H9 (cell line): ENCODE measurements at regions not wholly inside any gene's neighbourhood (a gene's known extent, or its start where the extent isn't known, plus 50 kb on each side); places are given as distances from the start of the nearest gene placed in this dataset.

ENCODE experiments used
- DNase-seq: peaks from one replicate; pipeline ENCODE4 v3.0.0-alpha.2; 2017
- H2AFZ ChIP-seq: one replicate; pipeline ENCODE4 v1.6.1; 2013; ENCODE audit warnings: mild to moderate bottlenecking, low read length, control low read depth, moderate library complexity
- H2AK5ac ChIP-seq: 2 replicates; pipeline ENCODE4 v1.6.1; 2013; ENCODE audit warnings: low read length, control low read depth, mixed read lengths; ENCODE audit not compliant: insufficient read length
- H2BK120ac ChIP-seq: one replicate; pipeline ENCODE4 v1.6.1; 2013; ENCODE audit warnings: low read depth, mild to moderate bottlenecking, low read length, control low read depth, inconsistent platforms; ENCODE audit not compliant: poor library complexity, severe bottlenecking
- H2BK12ac ChIP-seq: 2 replicates; pipeline ENCODE4 v1.6.1; 2013; ENCODE audit warnings: low read length, control low read depth, mixed read lengths, low read depth; ENCODE audit not compliant: insufficient read length
- H2BK15ac ChIP-seq: 2 replicates; pipeline ENCODE4 v1.6.1; 2013; ENCODE audit warnings: low read depth, low read length, control low read depth
- H2BK20ac ChIP-seq: one replicate; pipeline ENCODE4 v1.6.1; 2013; ENCODE audit warnings: low read depth, mild to moderate bottlenecking, low read length, control low read depth, inconsistent platforms; ENCODE audit not compliant: poor library complexity, severe bottlenecking
- H2BK5ac ChIP-seq: 2 replicates; pipeline ENCODE4 v1.6.1; 2013; ENCODE audit warnings: low read length, control low read depth, mixed read lengths; ENCODE audit not compliant: insufficient read length
- H3K14ac ChIP-seq: 2 replicates; pipeline ENCODE4 v1.6.1; 2013; ENCODE audit warnings: low read length, control low read depth; ENCODE audit not compliant: insufficient read depth
- H3K18ac ChIP-seq: 2 replicates; pipeline ENCODE4 v1.6.1; 2013; ENCODE audit warnings: low read depth, mild to moderate bottlenecking, mixed read lengths, low read length, control low read depth; ENCODE audit not compliant: insufficient read length
- H3K23ac ChIP-seq: 2 replicates; pipeline ENCODE4 v1.6.1; 2013; ENCODE audit warnings: low read length, control low read depth, mixed read lengths, low read depth; ENCODE audit not compliant: insufficient read length
- H3K23me2 ChIP-seq: 2 replicates; pipeline ENCODE4 v1.6.1; 2013; ENCODE audit warnings: low read depth, mild to moderate bottlenecking, mixed read lengths, low read length, control low read depth; ENCODE audit not compliant: insufficient read length, poor library complexity, severe bottlenecking
- H3K27ac ChIP-seq: 2 replicates; pipeline ENCODE4 v1.5.1; 2013; ENCODE audit warnings: low read length, control low read depth, mixed read lengths, low read depth; ENCODE audit not compliant: insufficient read length
- H3K27me3 ChIP-seq: 2 replicates; pipeline ENCODE4 v1.6.1; 2013; ENCODE audit warnings: low read length, control low read depth, inconsistent platforms; ENCODE audit not compliant: insufficient read depth
- H3K4ac ChIP-seq: 2 replicates; pipeline ENCODE4 v1.6.1; 2013; ENCODE audit warnings: low read depth, mild to moderate bottlenecking, control low read depth, inconsistent platforms, low read length, moderate library complexity
- H3K4me1 ChIP-seq: 2 replicates; pipeline ENCODE4 v1.6.1; 2013; ENCODE audit warnings: low read length, control low read depth, inconsistent platforms; ENCODE audit not compliant: insufficient read depth
- H3K4me2 ChIP-seq: 2 replicates; pipeline ENCODE4 v1.6.1; 2013; ENCODE audit warnings: low read length, control low read depth, mixed read lengths; ENCODE audit not compliant: insufficient read length, insufficient read depth
- H3K56ac ChIP-seq: 2 replicates; pipeline ENCODE4 v1.6.1; 2013; ENCODE audit warnings: low read depth, mild to moderate bottlenecking, mixed read lengths, low read length, control low read depth; ENCODE audit not compliant: insufficient read length
- H3K79me1 ChIP-seq: 2 replicates; pipeline ENCODE4 v1.6.1; 2013; ENCODE audit warnings: low read depth, mild to moderate bottlenecking, moderate library complexity, low read length, control low read depth, inconsistent platforms; ENCODE audit not compliant: insufficient read depth, poor library complexity, severe bottlenecking
- H3K79me2 ChIP-seq: 2 replicates; pipeline ENCODE4 v1.6.1; 2013; ENCODE audit warnings: low read length, control low read depth, inconsistent platforms; ENCODE audit not compliant: insufficient read depth
- H3K9ac ChIP-seq: 2 replicates; pipeline ENCODE4 v1.6.1; 2013; ENCODE audit warnings: low read length, control low read depth, mixed read lengths; ENCODE audit not compliant: insufficient read length; ENCODE audit errors: extremely low read depth
- H3K9me3 ChIP-seq: one replicate; pipeline ENCODE4 v1.6.1; 2013; ENCODE audit warnings: low read depth, low read length, inconsistent platforms; ENCODE audit not compliant: control insufficient read depth
- H3T11ph ChIP-seq: one replicate; pipeline ENCODE4 v1.6.1; 2013; ENCODE audit warnings: mild to moderate bottlenecking, low read length, control low read depth, inconsistent platforms
- H4K20me1 ChIP-seq: one replicate; pipeline ENCODE4 v1.6.1; 2013; ENCODE audit not compliant: control insufficient read depth, insufficient read length, insufficient read depth
- H4K5ac ChIP-seq: 2 replicates; pipeline ENCODE4 v1.6.1; 2013; ENCODE audit warnings: low read depth, mild to moderate bottlenecking, mixed read lengths, low read length, control low read depth; ENCODE audit not compliant: insufficient read length
- H4K8ac ChIP-seq: replicated peaks from 2 replicates; pipeline ENCODE4 v1.6.1; 2013; ENCODE audit warnings: low read length, control low read depth, mixed read lengths, low read depth; ENCODE audit not compliant: insufficient read length
- H4K91ac ChIP-seq: 2 replicates; pipeline ENCODE4 v1.6.1; 2013; ENCODE audit warnings: low read depth, mild to moderate bottlenecking, moderate library complexity, mixed read lengths, low read length, control low read depth; ENCODE audit not compliant: insufficient read length
- H3K27ac Mint-ChIP-seq, 3 experiments: 2 replicates in 2 of 3; 3 replicates in 1 of 3; pipeline ENCODE4 v1.8.0; 2020 to 2021; ENCODE audit warnings: mixed read lengths in 3 of 3, mild to moderate bottlenecking in 1 of 3, moderate library complexity in 1 of 3
- H3K27me3 Mint-ChIP-seq: 2 replicates; pipeline ENCODE4 v1.8.0; 2021; ENCODE audit warnings: low read depth, mild to moderate bottlenecking, moderate library complexity, mixed read lengths
- H3K36me3 Mint-ChIP-seq, 3 experiments: 2 replicates in 2 of 3; 3 replicates in 1 of 3; pipeline ENCODE4 v1.8.0; 2020 to 2021; ENCODE audit warnings: low read depth in 3 of 3, mixed read lengths in 3 of 3; ENCODE audit not compliant: insufficient read depth in 1 of 3
- H3K4me1 Mint-ChIP-seq, 2 experiments: 2 replicates each; pipeline ENCODE4 v1.8.0; 2020; ENCODE audit warnings: mixed read lengths in 2 of 2
- H3K4me3 Mint-ChIP-seq, 2 experiments: 2 replicates in 1 of 2; 3 replicates in 1 of 2; pipeline ENCODE4 v1.8.0; 2020 to 2021; ENCODE audit warnings: mild to moderate bottlenecking in 2 of 2, mixed read lengths in 2 of 2, moderate library complexity in 1 of 2
- H3K9me3 Mint-ChIP-seq, 2 experiments: 2 replicates in 1 of 2; 3 replicates in 1 of 2; pipeline ENCODE4 v1.8.0; 2020; ENCODE audit warnings: mild to moderate bottlenecking in 2 of 2, mixed read lengths in 2 of 2, moderate library complexity in 1 of 2
- CTCF ChIP-seq: fragments of 200-600 bp; sonication (generic); conservative IDR thresholded peaks from 3 replicates; pipeline ENCODE4 v1.8.0; 2021; ENCODE audit warnings: antibody characterized with exemption, mild to moderate bottlenecking
- WGBS: extraction: QIAGEN DNeasy Blood & Tissue Kit; methylation state at CpG from one replicate; pipeline ENCODE4 v1.1.7; 2013; ENCODE audit warnings: missing lambda C conversion rate, low lambda C conversion rate, mixed read lengths; ENCODE audit not compliant: insufficient read length; ENCODE audit errors: extremely low coverage; 5-methylcytosine and 5-hydroxymethylcytosine counted together

- H2BK120ac ChIP-seq = no peak overlapping the region
- no peak overlapping the region for H3K4ac ChIP-seq
- H2AK5ac ChIP-seq = no peak overlapping the region
- Mint-ChIP-seq H3K4me3 (no peak overlapping the region), H3K4me1 (peaks cover 12 to 17% of the 10 kb centered on the region in 2 experiments), H3K9me3 (no peaks in the 10 kb centered on the region), H3K27ac (no peak overlapping the region), H3K27me3 (peaks cover 27% of the 10 kb centered on the region), H3K36me3 (no peaks in the 10 kb centered on the region)
- H2BK15ac ChIP-seq = no peak overlapping the region
- H3K18ac ChIP-seq = no peak overlapping the region
- H4K20me1 ChIP-seq = no peaks in the 10 kb centered on the region
- no peak overlapping the region for H2BK5ac ChIP-seq
- no peaks in the 10 kb centered on the region; the same call in 1 of the 2 replicates for H3K27me3 ChIP-seq
- no peak overlapping the region for H4K8ac ChIP-seq
- no peaks in the 10 kb centered on the region for H3K79me1 ChIP-seq
- no peak overlapping the region for H3K27ac ChIP-seq
- H3K4me2 ChIP-seq = no peak overlapping the region
- no peak overlapping the region for H3T11ph ChIP-seq
- H3K14ac ChIP-seq = no peak overlapping the region
- H3K4me1 ChIP-seq = no peaks in the 10 kb centered on the region
- H4K91ac ChIP-seq = no peak overlapping the region
- no peak overlapping the region for H3K23ac ChIP-seq
- H3K56ac ChIP-seq = no peak overlapping the region
- H2BK12ac ChIP-seq = no peak overlapping the region
- H4K5ac ChIP-seq = no peak overlapping the region
- no peaks in the 10 kb centered on the region for H3K9me3 ChIP-seq
- DNase-seq = no peak
- H2AFZ ChIP-seq = no peak overlapping the region
- peaks cover 14% of the 10 kb centered on the region for H3K23me2 ChIP-seq
- no peak for TF ChIP-seq CTCF
- WGBS = no CpG with 5 or more reads among the region's 3 CpGs
- no peaks in the 10 kb centered on the region for H3K79me2 ChIP-seq
- no peak overlapping the region for H2BK20ac ChIP-seq
- H3K9ac ChIP-seq = no peak overlapping the region
These were observed 59.9 kb upstream of the WDR17 start for GRCh38 chr4:176005766-176006165.
